Endothelial cell (in vitro differentiated cells): ENCODE measurements at regions not wholly inside any gene's neighbourhood (a gene's known extent, or its start where the extent isn't known, plus 50 kb on each side); places are given as distances from the start of the nearest gene placed in this dataset.

Experiments
- DNase-seq: peaks from one replicate; pipeline ENCODE4 v3.0.0; 2021; ENCODE audit warnings: low spot score
- H3K27ac Mint-ChIP-seq: one replicate; pipeline ENCODE4 v1.8.0; 2021; ENCODE audit warnings: mixed read lengths, inconsistent platforms; ENCODE audit not compliant: unreplicated experiment
- H3K27me3 Mint-ChIP-seq: one replicate; pipeline ENCODE4 v1.8.0; 2021; ENCODE audit warnings: mild to moderate bottlenecking, moderate library complexity, mixed read lengths, inconsistent platforms; ENCODE audit not compliant: unreplicated experiment
- H3K36me3 Mint-ChIP-seq: one replicate; pipeline ENCODE4 v1.8.0; 2021; ENCODE audit warnings: mild to moderate bottlenecking, low read depth, mixed read lengths, inconsistent platforms; ENCODE audit not compliant: unreplicated experiment
- H3K4me1 Mint-ChIP-seq: one replicate; pipeline ENCODE4 v1.8.0; 2021; ENCODE audit warnings: mild to moderate bottlenecking, mixed read lengths, inconsistent platforms; ENCODE audit not compliant: unreplicated experiment
- H3K4me3 Mint-ChIP-seq: one replicate; pipeline ENCODE4 v1.8.0; 2021; ENCODE audit warnings: mild to moderate bottlenecking, mixed read lengths, inconsistent platforms; ENCODE audit not compliant: unreplicated experiment
- H3K9me3 Mint-ChIP-seq: one replicate; pipeline ENCODE4 v1.8.0; 2021; ENCODE audit warnings: mixed read lengths, inconsistent platforms; ENCODE audit not compliant: unreplicated experiment
- TF ChIP-seq, protein P1 (sequence below): fragments of 200-600 bp; sonication (generic); IDR thresholded peaks from one replicate; pipeline ENCODE4 v1.5.0; 2021; ENCODE audit warnings: antibody characterized with exemption; ENCODE audit not compliant: unreplicated experiment

DNA sequence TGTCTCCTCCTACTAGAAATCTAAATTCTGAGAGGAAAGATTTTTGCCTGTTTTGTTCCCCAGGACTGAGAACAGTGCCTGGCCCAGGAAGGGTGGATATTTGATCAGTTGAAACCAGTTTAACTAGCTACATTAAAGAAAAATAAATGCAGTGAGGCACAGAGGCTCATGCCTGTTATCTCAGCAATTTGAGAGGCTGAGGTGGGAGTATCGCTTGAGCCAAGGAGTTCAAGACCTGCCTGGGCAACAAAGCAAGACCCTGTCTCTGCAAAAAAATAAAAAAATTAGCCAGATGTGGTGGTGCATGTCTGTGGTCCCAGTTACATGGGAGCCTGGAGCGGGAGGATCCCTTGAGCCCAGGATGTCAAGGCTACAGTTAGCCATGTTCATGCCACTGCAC, 104.8 kb upstream of the CPEB4 start:
- Mint-ChIP-seq H3K4me1 (peaks cover 27% of the 10 kb centered on the region), H3K4me3 (no peak overlapping the region), H3K27me3 (peaks cover 7% of the 10 kb centered on the region), H3K27ac (no peak overlapping the region), H3K9me3 (no peaks in the 10 kb centered on the region), H3K36me3 (no peaks in the 10 kb centered on the region)
- DNase-seq = no peak
- TF ChIP-seq, protein P1, sequence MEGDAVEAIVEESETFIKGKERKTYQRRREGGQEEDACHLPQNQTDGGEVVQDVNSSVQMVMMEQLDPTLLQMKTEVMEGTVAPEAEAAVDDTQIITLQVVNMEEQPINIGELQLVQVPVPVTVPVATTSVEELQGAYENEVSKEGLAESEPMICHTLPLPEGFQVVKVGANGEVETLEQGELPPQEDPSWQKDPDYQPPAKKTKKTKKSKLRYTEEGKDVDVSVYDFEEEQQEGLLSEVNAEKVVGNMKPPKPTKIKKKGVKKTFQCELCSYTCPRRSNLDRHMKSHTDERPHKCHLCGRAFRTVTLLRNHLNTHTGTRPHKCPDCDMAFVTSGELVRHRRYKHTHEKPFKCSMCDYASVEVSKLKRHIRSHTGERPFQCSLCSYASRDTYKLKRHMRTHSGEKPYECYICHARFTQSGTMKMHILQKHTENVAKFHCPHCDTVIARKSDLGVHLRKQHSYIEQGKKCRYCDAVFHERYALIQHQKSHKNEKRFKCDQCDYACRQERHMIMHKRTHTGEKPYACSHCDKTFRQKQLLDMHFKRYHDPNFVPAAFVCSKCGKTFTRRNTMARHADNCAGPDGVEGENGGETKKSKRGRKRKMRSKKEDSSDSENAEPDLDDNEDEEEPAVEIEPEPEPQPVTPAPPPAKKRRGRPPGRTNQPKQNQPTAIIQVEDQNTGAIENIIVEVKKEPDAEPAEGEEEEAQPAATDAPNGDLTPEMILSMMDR = no peak

DNA sequence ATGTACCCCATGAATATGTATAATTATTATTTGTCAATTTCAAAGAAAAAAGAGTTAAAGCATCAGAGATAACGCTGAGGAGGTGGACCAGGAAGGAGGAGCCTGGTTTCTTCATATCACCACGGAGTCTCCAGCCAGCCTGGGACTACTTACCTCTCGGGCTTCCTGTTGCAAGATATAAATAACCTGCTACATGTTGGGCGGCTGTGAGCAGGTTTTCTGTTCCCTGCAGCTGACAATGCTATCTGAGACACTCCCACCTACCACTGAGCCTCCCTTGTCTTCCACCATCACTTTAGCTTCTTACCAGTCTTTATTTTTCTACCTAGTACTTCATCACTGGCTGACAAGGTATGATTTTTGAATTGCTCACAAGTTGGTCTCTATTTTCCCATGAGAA, 102.7 kb upstream of the CPEB4 start:
- H3K4me3 Mint-ChIP-seq = no peak overlapping the region
- peaks cover 7% of the 10 kb centered on the region for H3K27me3 Mint-ChIP-seq
- H3K9me3 Mint-ChIP-seq = no peaks in the 10 kb centered on the region
- no peak for DNase-seq
- no peaks in the 10 kb centered on the region for H3K36me3 Mint-ChIP-seq
- peaks cover 15% of the 10 kb centered on the region for H3K4me1 Mint-ChIP-seq
- H3K27ac Mint-ChIP-seq = no peak overlapping the region
- TF ChIP-seq, protein P1 = no peak

DNA sequence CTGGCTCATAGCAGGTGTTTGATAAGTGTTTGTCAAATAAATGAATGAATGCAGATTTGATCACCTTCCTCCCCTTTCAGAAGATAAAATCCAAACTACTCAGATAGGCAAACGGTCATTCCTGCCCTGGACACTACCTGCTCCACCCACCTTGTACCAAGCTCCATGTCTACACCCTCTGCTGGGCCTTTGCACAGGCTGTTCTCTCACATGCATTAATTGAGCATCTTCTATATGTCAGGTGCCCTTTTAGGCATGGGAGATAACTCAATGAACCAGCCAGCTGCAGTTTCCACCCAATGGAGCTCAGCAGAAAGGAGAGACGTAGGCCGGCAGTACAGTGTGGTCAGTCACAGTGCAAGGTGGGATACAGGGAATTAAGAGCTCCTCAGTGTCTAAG, 102.3 kb upstream of the CPEB4 start:
- Mint-ChIP-seq H3K27ac (no peak overlapping the region), H3K4me1 (peaks cover 11% of the 10 kb centered on the region), H3K27me3 (peaks cover 7% of the 10 kb centered on the region), H3K36me3 (no peaks in the 10 kb centered on the region), H3K4me3 (no peak overlapping the region), H3K9me3 (no peaks in the 10 kb centered on the region)
- TF ChIP-seq, protein P1 = no peak
- no peak for DNase-seq

DNA sequence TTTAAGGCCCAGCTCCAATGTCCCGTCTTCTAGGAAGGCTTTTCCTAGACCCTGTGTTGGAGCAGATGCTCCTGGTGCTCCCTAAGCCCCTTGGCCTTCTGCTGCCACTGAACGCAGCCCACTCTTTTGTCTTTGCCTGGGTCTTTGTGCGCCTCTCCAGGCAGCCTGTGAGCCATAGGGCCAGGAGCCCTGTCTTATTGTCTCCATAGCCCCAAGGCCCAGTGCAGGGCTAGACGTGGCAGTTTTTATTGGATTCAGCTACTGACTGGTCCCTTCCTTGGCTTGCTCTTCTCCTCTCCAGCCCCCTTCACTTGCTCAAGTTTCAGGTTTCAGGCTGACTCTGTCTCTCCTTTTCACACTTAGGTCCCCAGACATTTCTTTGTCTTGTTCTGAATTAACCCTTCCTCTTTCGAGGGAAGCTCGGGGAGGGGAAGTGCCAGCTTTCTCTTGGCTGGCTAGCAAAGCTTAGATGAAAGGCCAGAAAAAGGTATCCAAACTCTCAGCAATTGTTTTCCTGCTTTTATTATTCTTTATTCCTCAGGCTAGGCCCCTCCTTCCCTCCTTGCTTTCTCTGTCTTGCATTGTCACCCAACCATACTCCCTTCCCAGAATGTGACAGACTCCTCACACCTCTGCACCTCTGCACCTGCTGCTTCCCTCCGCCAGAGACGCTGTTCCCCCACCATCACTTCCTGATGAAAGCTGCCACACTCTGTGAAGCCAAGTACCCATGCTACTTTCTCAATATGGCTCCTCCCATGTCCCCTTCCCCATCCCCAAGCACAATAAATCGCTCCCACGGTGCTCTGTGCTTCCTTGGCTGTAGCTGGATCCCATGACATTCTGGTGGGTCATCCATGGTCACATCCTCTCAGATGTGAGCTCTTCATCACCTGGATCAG, 101.6 kb upstream of the CPEB4 start:
- H3K9me3 Mint-ChIP-seq = no peaks in the 10 kb centered on the region
- no peak overlapping the region for H3K4me3 Mint-ChIP-seq
- DNase-seq = no peak
- H3K27me3 Mint-ChIP-seq = peaks cover 7% of the 10 kb centered on the region
- H3K4me1 Mint-ChIP-seq = peaks cover 11% of the 10 kb centered on the region
- H3K27ac Mint-ChIP-seq = peak overlapping the region; percentile 38
- TF ChIP-seq, protein P1 = no peak
- H3K36me3 Mint-ChIP-seq = no peaks in the 10 kb centered on the region
